ENCODE measurements at regions not wholly inside any gene's neighbourhood (a gene's known extent, or its start where the extent isn't known, plus 50 kb on each side); places are given as distances from the start of the nearest gene placed in this dataset.
"Not testable (repeated sequence)": the region's sequence is repeated elsewhere in the genome, so short reads cannot be mapped to it uniquely, and the experiment has no call there.

DNA sequence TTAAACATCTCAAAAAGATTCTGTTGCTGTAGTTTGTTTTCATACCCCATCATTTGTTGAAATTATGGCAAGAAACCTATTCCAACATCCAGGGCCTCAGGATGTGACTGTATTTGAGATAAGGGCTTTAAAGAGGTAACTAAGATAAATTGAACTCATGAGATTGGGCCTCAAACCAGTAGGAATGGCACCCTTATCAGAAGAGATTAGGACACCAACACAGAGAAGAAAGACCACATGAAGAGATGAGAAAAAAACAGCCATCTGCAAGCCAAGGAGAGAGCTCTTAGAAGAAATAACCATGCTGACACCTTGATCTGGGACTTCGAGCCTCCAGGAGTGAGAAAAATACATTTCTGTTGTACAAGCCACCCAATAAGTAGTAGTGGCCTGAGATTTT lies 157.7 kb downstream of the CGGBP1 start:
- in situ Hi-C loops (cut with HindIII; ENCODE audit: low pct_unique_long_range_greater_than_20kb, low sequenced_read_pairs) = no loop called here
- DNase-seq (ENCODE audit: low read depth) = no peak

- DNase-seq (ENCODE audit: low read depth) = no peak
- in situ Hi-C loops (cut with HindIII; ENCODE audit: low pct_unique_long_range_greater_than_20kb, low sequenced_read_pairs) = no loop called here
Measured at GRCh38 chr3:87900061-87900460, 158.7 kb downstream of the CGGBP1 start.

- DNase-seq (ENCODE audit: low read depth) = no peak
- in situ Hi-C loops (cut with HindIII; ENCODE audit: low pct_unique_long_range_greater_than_20kb, low sequenced_read_pairs) = no loop called here
Measured at GRCh38 chr3:87898971-87899370, 159.8 kb downstream of the CGGBP1 start.

GRCh38 chr3:87895983-87896382 lies 162.8 kb downstream of the CGGBP1 start:
- DNase-seq (ENCODE audit: low read depth) = no peak
- in situ Hi-C loops (cut with HindIII; ENCODE audit: low pct_unique_long_range_greater_than_20kb, low sequenced_read_pairs) = no loop called here

GRCh38 chr3:87873136-87873535 lies 185.7 kb downstream of the CGGBP1 start:
- DNase-seq (ENCODE audit: low read depth) = no peak
- in situ Hi-C loops (cut with HindIII; ENCODE audit: low pct_unique_long_range_greater_than_20kb, low sequenced_read_pairs) = no loop called here

- in situ Hi-C loops (cut with HindIII; ENCODE audit: low pct_unique_long_range_greater_than_20kb, low sequenced_read_pairs) = no loop called here
- no peak for DNase-seq (ENCODE audit: low read depth)
Measured at GRCh38 chr3:87867001-87867400, 191.8 kb downstream of the CGGBP1 start.

GRCh38 chr3:87856126-87856525 lies 202.7 kb downstream of the CGGBP1 start:
- no peak for DNase-seq (ENCODE audit: low read depth)
- in situ Hi-C loops (cut with HindIII; ENCODE audit: low pct_unique_long_range_greater_than_20kb, low sequenced_read_pairs) = no loop called here

GRCh38 chr3:87855616-87856015 lies 203.2 kb downstream of the CGGBP1 start:
- peak; percentile 2 for DNase-seq (ENCODE audit: low read depth)
- in situ Hi-C loops (cut with HindIII; ENCODE audit: low pct_unique_long_range_greater_than_20kb, low sequenced_read_pairs) = no loop called here

- in situ Hi-C loops (cut with HindIII; ENCODE audit: low pct_unique_long_range_greater_than_20kb, low sequenced_read_pairs) = no loop called here
- DNase-seq (ENCODE audit: low read depth) = no peak
Measured at GRCh38 chr3:87855211-87855610, 203.6 kb downstream of the CGGBP1 start.

DNA sequence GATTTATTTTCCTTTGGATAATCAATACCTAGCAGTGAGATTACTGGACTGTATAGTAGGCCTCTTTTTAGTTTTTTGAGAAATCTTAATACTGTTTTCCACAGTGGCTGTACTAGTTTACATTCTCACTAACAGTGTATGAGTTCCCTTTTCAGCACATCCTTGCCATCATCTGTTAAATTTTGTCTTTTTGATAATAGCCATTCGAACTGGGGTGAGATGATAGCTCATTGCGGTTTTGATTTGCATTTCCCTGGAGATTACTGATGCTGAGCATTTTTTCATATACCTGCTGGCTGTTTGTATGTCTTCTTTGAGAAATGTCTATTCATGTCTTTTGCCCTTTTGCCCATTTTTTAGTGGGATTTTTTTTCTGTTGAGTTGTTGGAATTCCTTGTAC lies 210.8 kb downstream of the CGGBP1 start:
- no peak for DNase-seq (ENCODE audit: low read depth)
- in situ Hi-C loops (cut with HindIII; ENCODE audit: low pct_unique_long_range_greater_than_20kb, low sequenced_read_pairs) = no loop called here

DNA sequence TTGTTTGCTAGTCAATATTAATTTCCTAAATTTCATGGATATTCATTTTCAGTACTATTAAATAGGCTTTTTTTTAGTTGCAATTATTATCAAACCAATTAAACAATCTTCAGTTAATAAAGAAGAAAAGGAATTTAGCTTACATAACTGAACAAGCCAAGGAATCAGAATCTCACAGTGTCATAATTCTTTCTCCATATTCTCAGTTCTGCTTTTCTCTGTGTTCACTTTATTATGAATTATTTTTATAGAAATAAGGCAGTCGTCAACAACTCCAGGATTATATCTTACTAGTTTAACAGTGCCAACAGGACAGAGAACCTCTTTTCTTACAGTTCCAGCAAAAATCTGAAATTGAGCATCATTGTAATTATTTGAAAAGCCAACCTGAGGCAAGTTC lies 221.7 kb downstream of the CGGBP1 start:
- DNase-seq (ENCODE audit: low read depth) = no peak
- in situ Hi-C loops (cut with HindIII; ENCODE audit: low pct_unique_long_range_greater_than_20kb, low sequenced_read_pairs) = no loop called here

DNA sequence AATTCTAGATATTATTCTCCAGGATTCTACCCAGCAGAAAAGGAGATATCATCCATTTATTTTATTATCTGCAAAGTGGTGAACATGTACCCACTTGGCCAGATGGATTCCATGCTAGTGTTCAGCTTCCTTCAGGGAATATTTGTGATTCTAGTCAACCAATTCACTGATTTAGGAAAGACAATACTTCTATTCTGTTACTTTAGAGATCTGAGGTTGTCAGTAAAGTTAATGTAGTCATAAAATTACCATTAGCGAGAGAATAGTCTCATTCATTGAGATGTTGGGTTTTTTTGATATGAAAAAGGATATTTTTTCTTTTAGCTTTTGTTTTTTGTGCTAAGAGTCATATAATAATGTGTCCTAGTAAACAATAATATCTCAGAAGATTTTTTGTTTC lies 222.8 kb downstream of the CGGBP1 start:
- in situ Hi-C loops (cut with HindIII; ENCODE audit: low pct_unique_long_range_greater_than_20kb, low sequenced_read_pairs) = no loop called here
- no peak for DNase-seq (ENCODE audit: low read depth)

DNA sequence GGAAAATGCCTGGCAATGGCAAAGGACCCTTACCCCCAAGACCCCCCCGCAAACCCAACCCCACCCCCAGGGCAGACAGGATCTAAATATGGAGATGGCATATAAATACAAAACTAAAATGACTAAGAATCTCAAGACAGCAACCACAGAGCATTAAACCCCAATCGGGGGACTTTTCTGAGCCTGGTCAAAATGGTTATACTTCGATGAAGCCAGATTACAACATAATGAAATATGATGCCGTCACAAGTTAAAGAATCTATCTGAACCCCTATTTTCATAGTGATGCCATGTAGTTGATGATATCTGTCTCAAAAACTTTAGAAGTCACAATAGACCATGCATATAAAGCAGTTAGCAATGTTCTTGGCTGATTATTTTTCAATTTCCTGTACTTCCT lies 223.6 kb downstream of the CGGBP1 start:
- in situ Hi-C loops (cut with HindIII; ENCODE audit: low pct_unique_long_range_greater_than_20kb, low sequenced_read_pairs) = no loop called here
- DNase-seq (ENCODE audit: low read depth) = no peak

DNA sequence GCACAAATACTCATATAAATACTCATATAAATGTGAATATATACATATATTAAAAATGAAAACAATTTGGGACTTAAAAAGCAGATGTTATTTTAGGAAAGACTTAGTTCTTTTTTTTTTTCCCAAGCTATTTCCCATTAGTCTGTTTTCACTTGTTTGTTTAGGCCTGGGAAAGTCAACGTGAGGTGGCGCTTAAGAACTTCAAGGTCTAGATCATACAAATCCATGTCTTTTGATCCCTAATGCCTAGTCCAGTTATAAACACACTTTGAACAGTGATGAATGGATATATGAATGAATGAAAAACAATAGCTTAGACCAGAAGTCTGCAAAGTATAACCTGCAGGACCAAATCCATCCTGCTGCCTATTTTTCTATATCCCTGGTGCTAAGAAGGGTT lies 224.5 kb downstream of the CGGBP1 start:
- no peak for DNase-seq (ENCODE audit: low read depth)
- in situ Hi-C loops (cut with HindIII; ENCODE audit: low pct_unique_long_range_greater_than_20kb, low sequenced_read_pairs) = no loop called here

- in situ Hi-C loops (cut with HindIII; ENCODE audit: low pct_unique_long_range_greater_than_20kb, low sequenced_read_pairs) = no loop called here
- no peak for DNase-seq (ENCODE audit: low read depth)
Measured at GRCh38 chr3:87833039-87833377, 225.8 kb downstream of the CGGBP1 start.

DNA sequence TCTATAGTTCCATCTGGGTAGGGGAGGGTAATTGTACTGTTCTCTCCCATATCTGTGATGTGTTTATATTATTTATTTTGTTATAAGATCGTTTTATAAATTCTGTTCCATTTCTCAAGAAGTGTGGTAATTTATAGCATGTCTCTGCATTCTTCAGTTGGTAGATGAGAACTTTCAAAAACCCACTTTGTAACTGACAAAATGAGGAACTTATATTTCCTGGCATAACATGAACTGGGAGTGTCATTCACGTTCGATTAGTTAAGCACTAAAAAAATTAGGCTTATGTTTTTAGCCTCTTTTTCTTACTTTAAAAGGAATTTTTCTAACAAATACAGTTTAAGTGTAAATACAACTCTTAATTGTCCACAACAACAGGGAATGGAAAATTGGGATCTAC lies 230.8 kb downstream of the CGGBP1 start:
- in situ Hi-C loops (cut with HindIII; ENCODE audit: low pct_unique_long_range_greater_than_20kb, low sequenced_read_pairs) = no loop called here
- no peak for DNase-seq (ENCODE audit: low read depth)

- in situ Hi-C loops (cut with HindIII; ENCODE audit: low pct_unique_long_range_greater_than_20kb, low sequenced_read_pairs) = no loop called here
Measured at GRCh38 chr3:87822563-87822962, 236.2 kb downstream of the CGGBP1 start.

DNA sequence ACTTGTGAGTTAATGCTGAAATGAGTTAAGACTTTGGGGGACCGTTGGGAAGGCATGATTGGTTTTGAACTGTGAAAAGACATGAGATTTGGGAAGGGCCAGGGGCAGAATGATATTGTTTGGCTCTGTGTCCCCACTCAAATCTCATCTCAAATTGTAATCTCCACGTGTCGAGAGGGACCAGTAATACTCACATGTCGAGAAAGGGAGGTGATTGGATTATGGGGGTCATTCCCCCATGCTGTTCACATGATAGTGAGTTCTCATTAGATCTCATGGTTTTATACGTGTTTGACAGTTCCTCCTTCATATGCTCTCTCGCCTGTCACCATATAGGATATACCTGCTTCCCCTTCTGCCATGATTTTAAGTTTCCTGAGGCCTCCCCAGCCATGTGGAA lies 245.3 kb downstream of the CGGBP1 start:
- in situ Hi-C loops (cut with HindIII; ENCODE audit: low pct_unique_long_range_greater_than_20kb, low sequenced_read_pairs); DNase-seq (ENCODE audit: low read depth): not testable (repeated sequence)

More at GRCh38 chr3:87822563-87822962, 236.2 kb downstream of the CGGBP1 start:
- no peak for DNase-seq (ENCODE audit: low read depth)

DNA sequence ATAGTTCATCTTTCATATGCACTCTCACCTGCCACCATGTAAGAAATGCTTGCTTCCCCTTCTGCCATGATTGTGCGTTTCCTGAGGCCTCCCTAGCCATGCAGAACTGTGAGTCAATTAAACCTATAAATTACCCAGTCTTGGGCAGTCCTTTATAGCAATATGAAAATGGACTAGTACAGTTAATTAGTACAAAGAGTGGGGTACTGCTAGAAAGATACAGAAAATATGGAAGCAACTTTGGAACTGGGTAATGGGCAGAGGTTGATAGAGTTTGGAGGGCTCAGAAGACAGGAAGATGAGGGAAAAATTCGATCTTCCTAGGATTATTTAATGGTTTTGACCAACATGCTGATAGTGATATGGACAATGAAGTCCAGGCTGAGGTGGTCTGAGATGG lies 246.9 kb downstream of the CGGBP1 start:
- in situ Hi-C loops (cut with HindIII; ENCODE audit: low pct_unique_long_range_greater_than_20kb, low sequenced_read_pairs) = no loop called here
- DNase-seq (ENCODE audit: low read depth) = no peak

GRCh38 chr3:87810452-87811016 lies 248.3 kb downstream of the CGGBP1 start:
- in situ Hi-C loops (cut with HindIII; ENCODE audit: low pct_unique_long_range_greater_than_20kb, low sequenced_read_pairs) = no loop called here
- no peak for DNase-seq (ENCODE audit: low read depth)

DNA sequence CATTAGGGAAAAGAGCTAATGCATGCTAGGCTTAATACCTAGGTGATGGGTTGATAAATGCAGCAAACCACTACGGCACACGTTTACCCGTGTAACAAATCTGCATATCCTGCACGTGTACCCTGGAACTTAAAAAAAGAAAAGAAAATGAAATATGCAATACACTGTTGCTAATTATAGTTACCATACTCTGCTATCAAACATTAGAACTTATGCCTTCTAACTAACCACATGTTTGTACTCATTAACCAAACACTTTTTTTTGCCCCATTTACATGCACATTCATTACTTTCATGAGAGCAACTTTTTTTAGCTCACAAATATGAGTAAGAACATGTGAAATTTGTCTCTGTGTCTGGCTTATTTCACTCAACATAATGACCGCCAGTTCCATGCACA lies 253.1 kb downstream of the CGGBP1 start:
- no peak for DNase-seq (ENCODE audit: low read depth)
- in situ Hi-C loops (cut with HindIII; ENCODE audit: low pct_unique_long_range_greater_than_20kb, low sequenced_read_pairs) = no loop called here
